ENCODE measurements at regions not wholly inside any gene's neighbourhood (a gene's known extent, or its start where the extent isn't known, plus 50 kb on each side); places are given as distances from the start of the nearest gene placed in this dataset.

DNA sequence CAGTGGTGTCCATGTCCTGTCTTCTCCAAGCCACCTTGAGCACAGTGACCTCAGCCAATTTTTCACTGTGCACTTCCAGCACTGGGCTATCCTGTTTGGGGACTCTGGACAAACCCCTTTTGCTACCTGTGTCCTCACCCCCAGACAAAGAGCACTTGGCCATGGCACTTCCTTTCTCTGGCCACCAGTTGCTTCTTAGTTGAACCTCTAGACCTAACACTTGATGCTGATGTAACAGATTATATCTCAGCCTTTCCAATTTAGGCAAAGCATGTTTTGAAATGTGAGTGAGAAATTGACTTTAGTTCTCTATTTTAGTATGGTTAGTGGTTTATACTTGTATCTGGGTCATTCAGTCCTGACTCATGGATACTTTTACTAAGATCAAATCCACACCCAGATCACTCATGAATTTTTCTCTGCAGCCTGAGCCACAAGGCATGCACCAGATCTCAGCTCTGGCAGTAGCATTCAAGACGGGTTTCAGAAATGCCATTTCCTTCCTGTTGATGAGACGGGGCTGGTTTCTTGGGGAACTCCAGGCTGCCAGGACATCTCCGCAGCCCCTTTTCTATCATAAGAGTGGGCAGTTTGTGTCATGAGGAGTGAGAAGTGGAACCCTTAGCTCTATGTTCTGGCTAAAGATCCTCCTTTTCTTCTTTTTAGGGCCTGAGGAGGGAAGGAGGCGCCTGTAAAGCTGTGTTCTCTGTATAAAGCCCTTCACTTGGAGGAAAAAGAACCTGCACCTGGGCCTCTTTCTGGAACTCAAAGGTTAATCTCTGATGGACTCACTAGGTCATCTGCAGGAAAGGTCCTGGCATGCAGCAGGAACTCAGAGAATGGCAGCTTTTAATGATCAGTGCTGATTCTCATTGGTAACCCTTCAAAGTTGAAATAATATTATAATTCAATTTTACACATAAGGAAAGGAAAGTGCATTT, 185.6 kb upstream of the TENM4 start:
- H3K36me3 ChIP-seq (ENCODE audit: insufficient read depth, low read length), result no peaks in the 10 kb centered on the region
- no peak overlapping the region for H3K9ac ChIP-seq (ENCODE audit: low read length)
- H3K4me1 ChIP-seq (ENCODE audit: insufficient read depth, low read length, severe bottlenecking), result no peaks in the 10 kb centered on the region
- no peaks in the 10 kb centered on the region for H3K9me3 ChIP-seq (ENCODE audit: low read length)
- no peaks in the 10 kb centered on the region for H3K9me2 ChIP-seq (ENCODE audit: low read depth, low read length)
- H3K79me2 ChIP-seq (ENCODE audit: insufficient read depth, low read length), result no peaks in the 10 kb centered on the region
- no peaks in the 10 kb centered on the region for H3K27me3 ChIP-seq (ENCODE audit: insufficient read depth, low read length)
- no peak overlapping the region for H3K4me3 ChIP-seq (ENCODE audit: low read depth, low read length, poor library complexity, severe bottlenecking)
- no peaks in the 10 kb centered on the region for H4K20me1 ChIP-seq (ENCODE audit: insufficient read depth, low read length)
- no peak overlapping the region for H3K27ac ChIP-seq (ENCODE audit: low read depth, low read length, poor library complexity, severe bottlenecking)
- H3F3A ChIP-seq (ENCODE audit: insufficient read depth, low read length), result no peaks in the 10 kb centered on the region
- H2AFZ ChIP-seq (ENCODE audit: low read length), result no peak overlapping the region
- TF ChIP-seq EZH2 (IDR thresholded peaks at IDR 0.05; ENCODE audit: borderline replicate concordance, low read length), result no peak
- TF ChIP-seq, protein P1, sequence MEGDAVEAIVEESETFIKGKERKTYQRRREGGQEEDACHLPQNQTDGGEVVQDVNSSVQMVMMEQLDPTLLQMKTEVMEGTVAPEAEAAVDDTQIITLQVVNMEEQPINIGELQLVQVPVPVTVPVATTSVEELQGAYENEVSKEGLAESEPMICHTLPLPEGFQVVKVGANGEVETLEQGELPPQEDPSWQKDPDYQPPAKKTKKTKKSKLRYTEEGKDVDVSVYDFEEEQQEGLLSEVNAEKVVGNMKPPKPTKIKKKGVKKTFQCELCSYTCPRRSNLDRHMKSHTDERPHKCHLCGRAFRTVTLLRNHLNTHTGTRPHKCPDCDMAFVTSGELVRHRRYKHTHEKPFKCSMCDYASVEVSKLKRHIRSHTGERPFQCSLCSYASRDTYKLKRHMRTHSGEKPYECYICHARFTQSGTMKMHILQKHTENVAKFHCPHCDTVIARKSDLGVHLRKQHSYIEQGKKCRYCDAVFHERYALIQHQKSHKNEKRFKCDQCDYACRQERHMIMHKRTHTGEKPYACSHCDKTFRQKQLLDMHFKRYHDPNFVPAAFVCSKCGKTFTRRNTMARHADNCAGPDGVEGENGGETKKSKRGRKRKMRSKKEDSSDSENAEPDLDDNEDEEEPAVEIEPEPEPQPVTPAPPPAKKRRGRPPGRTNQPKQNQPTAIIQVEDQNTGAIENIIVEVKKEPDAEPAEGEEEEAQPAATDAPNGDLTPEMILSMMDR (IDR thresholded peaks at IDR 0.05; ENCODE audit: low read length), result no peak
- no peak overlapping the region for H3K4me2 ChIP-seq (ENCODE audit: low read length)

- Histone ChIP-seq H3K9ac (ENCODE audit: low read length) (no peak overlapping the region), H3K4me3 (ENCODE audit: low read depth, low read length, poor library complexity, severe bottlenecking) (no peak overlapping the region)
- no peak for TF ChIP-seq EZH2 (IDR thresholded peaks at IDR 0.05; ENCODE audit: borderline replicate concordance, low read length)
- TF ChIP-seq, protein P1 (IDR thresholded peaks at IDR 0.05; ENCODE audit: low read length), result no peak
Observed at GRCh38 chr11:79623375-79623774, 182.5 kb upstream of the TENM4 start.

GRCh38 chr11:79617561-79617960, 176.7 kb upstream of the TENM4 start:
- TF ChIP-seq, protein P1 (IDR thresholded peaks at IDR 0.05; ENCODE audit: low read length), result no peak
- no peak for TF ChIP-seq EZH2 (IDR thresholded peaks at IDR 0.05; ENCODE audit: borderline replicate concordance, low read length)
- H3K9me3 ChIP-seq (ENCODE audit: low read length), result no peaks in the 10 kb centered on the region
- no peaks in the 10 kb centered on the region for H4K20me1 ChIP-seq (ENCODE audit: insufficient read depth, low read length)
- no peak overlapping the region for H3K4me2 ChIP-seq (ENCODE audit: low read length)
- H3K4me1 ChIP-seq (ENCODE audit: insufficient read depth, low read length, severe bottlenecking), result no peaks in the 10 kb centered on the region
- no peak overlapping the region for H2AFZ ChIP-seq (ENCODE audit: low read length)
- no peaks in the 10 kb centered on the region for H3K36me3 ChIP-seq (ENCODE audit: insufficient read depth, low read length)
- H3K9ac ChIP-seq (ENCODE audit: low read length), result no peak overlapping the region
- no peaks in the 10 kb centered on the region for H3K27me3 ChIP-seq (ENCODE audit: insufficient read depth, low read length)
- no peak overlapping the region for H3K27ac ChIP-seq (ENCODE audit: low read depth, low read length, poor library complexity, severe bottlenecking)
- no peaks in the 10 kb centered on the region for H3K9me2 ChIP-seq (ENCODE audit: low read depth, low read length)
- H3K79me2 ChIP-seq (ENCODE audit: insufficient read depth, low read length), result no peaks in the 10 kb centered on the region
- no peak overlapping the region for H3K4me3 ChIP-seq (ENCODE audit: low read depth, low read length, poor library complexity, severe bottlenecking)
- no peaks in the 10 kb centered on the region for H3F3A ChIP-seq (ENCODE audit: insufficient read depth, low read length)

More at GRCh38 chr11:79623375-79623774, 182.5 kb upstream of the TENM4 start:
- H3F3A ChIP-seq (ENCODE audit: insufficient read depth, low read length), result no peaks in the 10 kb centered on the region
- H3K79me2 ChIP-seq (ENCODE audit: insufficient read depth, low read length), result no peaks in the 10 kb centered on the region
- H4K20me1 ChIP-seq (ENCODE audit: insufficient read depth, low read length), result no peaks in the 10 kb centered on the region
- no peaks in the 10 kb centered on the region for H3K27me3 ChIP-seq (ENCODE audit: insufficient read depth, low read length)
- H3K4me2 ChIP-seq (ENCODE audit: low read length), result no peak overlapping the region
- no peaks in the 10 kb centered on the region for H3K9me2 ChIP-seq (ENCODE audit: low read depth, low read length)
- no peak overlapping the region for H3K27ac ChIP-seq (ENCODE audit: low read depth, low read length, poor library complexity, severe bottlenecking)
- H3K36me3 ChIP-seq (ENCODE audit: insufficient read depth, low read length), result no peaks in the 10 kb centered on the region
- no peaks in the 10 kb centered on the region for H3K4me1 ChIP-seq (ENCODE audit: insufficient read depth, low read length, severe bottlenecking)
- no peaks in the 10 kb centered on the region for H3K9me3 ChIP-seq (ENCODE audit: low read length)
- no peak overlapping the region for H2AFZ ChIP-seq (ENCODE audit: low read length)

Data from OCI-LY1 (cell line).